Activated CD8-positive, alpha-beta memory T cell treated with anti-CD3 and anti-CD28 coated beads, Interleukin-2, amount 10 ng/mL, durations not matched to agents 7 days and 5 days (primary cell): ENCODE measurements at regions not wholly inside any gene's neighbourhood (a gene's known extent, or its start where the extent isn't known, plus 50 kb on each side); places are given as distances from the start of the nearest gene placed in this dataset.

Experiments
- ATAC-seq: fragments of 150-1000 bp; cut with Tn5 transposase; one replicate; pipeline ENCODE4 v1.10.0; 2021; ENCODE audit warnings: moderate library complexity
- CTCF ChIA-PET: fragments of 350-600 bp; sonication (Branson Sonifier 250); formaldehyde crosslinking; loops from one replicate; lab custom pipeline; 2021; ENCODE audit warnings: antibody characterized with exemption; lab: Charles Lee
- DNase-seq: peaks from one replicate; pipeline ENCODE4 v3.0.0-alpha.2; 2020
- H3K27ac Mint-ChIP-seq: one replicate; pipeline ENCODE4 v1.8.0; 2021; ENCODE audit warnings: mild to moderate bottlenecking, mixed read lengths
- H3K27me3 Mint-ChIP-seq: one replicate; pipeline ENCODE4 v1.8.0; 2021; ENCODE audit warnings: mixed read lengths
- H3K36me3 Mint-ChIP-seq: one replicate; pipeline ENCODE4 v1.8.0; 2021; ENCODE audit warnings: mild to moderate bottlenecking, mixed read lengths
- H3K4me1 Mint-ChIP-seq: one replicate; pipeline ENCODE4 v1.8.0; 2021; ENCODE audit warnings: mixed read lengths
- H3K4me3 Mint-ChIP-seq: one replicate; pipeline ENCODE4 v1.8.0; 2021; ENCODE audit warnings: mild to moderate bottlenecking, moderate library complexity, mixed read lengths
- H3K9me3 Mint-ChIP-seq: one replicate; pipeline ENCODE4 v1.8.0; 2022; ENCODE audit warnings: low read depth, mixed read lengths

DNA sequence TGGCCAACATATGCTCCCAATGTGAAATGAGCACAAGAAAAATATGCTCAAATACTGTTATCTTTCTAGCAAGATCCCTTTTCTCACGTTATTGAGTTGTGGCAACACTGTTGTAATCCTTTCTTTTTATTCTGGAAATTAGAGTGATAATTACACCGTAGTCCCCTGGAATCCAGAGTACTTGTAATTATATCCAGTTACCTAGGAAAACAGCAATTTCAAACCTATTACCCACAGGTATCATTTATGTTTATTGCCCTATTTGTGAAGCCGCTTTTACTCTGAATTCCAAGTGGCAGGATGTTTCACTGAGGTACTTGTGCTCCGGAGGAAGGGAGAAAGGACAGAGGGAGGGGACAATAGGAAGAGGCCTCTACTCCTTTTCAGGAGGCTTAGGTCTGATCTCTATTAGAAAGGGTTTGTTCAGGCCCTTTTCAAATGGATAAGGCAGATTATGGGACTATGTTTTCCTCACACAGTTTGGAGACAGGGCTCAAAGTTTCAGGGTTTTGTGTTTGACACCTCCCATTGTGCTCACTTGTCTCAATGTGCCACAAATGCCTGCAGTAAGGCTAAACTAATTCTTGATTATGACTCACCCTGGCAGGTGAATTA is 646.6 kb downstream of the TUSC7 start:
- H3K27ac Mint-ChIP-seq: no peak overlapping the region
- ATAC-seq: no peak
- CTCF ChIA-PET: no interaction called here
- H3K27me3 Mint-ChIP-seq: no peaks in the 10 kb centered on the region
- H3K4me3 Mint-ChIP-seq: no peak overlapping the region
- no peaks in the 10 kb centered on the region for H3K4me1 Mint-ChIP-seq
- H3K9me3 Mint-ChIP-seq: peaks cover 5% of the 10 kb centered on the region
- no peak for DNase-seq
- H3K36me3 Mint-ChIP-seq: no peaks in the 10 kb centered on the region

DNA sequence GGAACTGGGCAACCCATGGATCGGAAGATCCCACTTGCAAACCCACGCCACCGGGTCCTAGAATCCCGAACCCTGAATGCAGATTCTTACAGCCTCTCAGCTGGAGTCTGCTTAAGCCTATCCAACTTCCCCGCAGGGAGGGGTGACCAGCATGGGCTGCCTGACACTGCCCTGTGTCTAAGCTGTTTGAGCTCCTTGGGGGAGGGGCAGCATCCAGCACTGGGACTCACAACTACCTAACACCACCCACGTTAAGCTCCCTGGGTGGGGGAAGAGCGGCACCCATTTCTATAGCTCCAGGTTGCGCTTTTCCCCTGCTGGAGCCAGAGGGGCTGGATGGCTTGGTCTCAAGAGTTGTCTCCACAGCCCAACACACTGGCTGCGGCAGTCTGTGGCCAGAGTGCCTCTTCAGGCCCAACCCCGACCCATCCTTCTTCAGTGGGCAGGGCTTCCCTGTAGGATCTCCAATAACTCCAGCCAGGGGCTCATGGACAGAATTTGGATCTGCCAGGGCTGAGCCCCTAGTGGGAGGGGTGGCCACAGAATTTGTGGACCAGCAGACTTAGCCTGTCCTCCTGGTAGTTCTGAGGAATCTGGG is 649.2 kb downstream of the TUSC7 start:
- Mint-ChIP-seq H3K4me1 (no peaks in the 10 kb centered on the region), H3K36me3 (no peaks in the 10 kb centered on the region), H3K27me3 (no peaks in the 10 kb centered on the region), H3K4me3 (no peak overlapping the region), H3K27ac (no peak overlapping the region), H3K9me3 (peaks cover 7% of the 10 kb centered on the region)
- CTCF ChIA-PET: no interaction called here
- ATAC-seq (no peak), DNase-seq (no peak)

DNA sequence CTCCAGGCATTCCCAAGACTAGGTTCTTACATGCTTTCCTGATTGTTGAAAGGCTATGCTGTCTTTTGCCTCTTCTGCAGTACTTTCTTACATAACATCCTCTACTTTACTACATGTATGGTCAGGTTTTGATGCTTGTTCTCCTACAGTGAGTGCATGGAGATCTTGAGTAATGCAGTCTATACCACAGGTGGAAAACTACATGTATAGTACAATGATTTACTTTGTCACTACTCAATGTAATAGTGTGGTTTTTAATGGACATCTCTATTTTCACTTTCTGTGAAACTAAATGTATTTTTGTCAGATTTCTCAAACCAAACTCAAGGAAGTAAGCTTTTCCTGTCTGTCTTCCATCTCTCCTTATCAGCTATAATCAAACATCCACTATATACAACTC is 657.0 kb downstream of the TUSC7 start:
- H3K36me3 Mint-ChIP-seq: no peaks in the 10 kb centered on the region
- H3K27me3 Mint-ChIP-seq: no peaks in the 10 kb centered on the region
- no peak for ATAC-seq
- H3K27ac Mint-ChIP-seq: no peak overlapping the region
- CTCF ChIA-PET: no interaction called here
- H3K4me3 Mint-ChIP-seq: no peak overlapping the region
- DNase-seq: no peak
- H3K9me3 Mint-ChIP-seq: peaks cover 5% of the 10 kb centered on the region
- H3K4me1 Mint-ChIP-seq: no peaks in the 10 kb centered on the region

DNA sequence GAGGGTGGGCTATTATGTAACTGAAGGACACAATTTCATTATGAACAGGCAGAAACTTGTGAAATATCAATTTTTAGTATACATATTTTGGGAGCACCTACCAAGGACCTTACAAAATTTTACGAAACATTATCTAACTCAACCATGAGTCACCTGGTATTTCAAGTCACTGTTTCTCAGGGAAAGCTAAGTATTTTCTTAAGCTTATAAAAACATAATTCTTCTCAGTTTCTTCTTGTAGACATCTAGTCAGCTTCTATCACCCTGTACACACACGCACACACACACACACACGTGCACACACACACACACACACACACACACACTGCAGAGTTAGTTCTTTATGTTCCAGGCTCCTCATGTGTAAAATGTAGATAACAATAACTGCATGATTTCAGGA is 658.3 kb downstream of the TUSC7 start:
- Mint-ChIP-seq H3K9me3 (peaks cover 4% of the 10 kb centered on the region), H3K36me3 (no peaks in the 10 kb centered on the region), H3K4me1 (no peaks in the 10 kb centered on the region), H3K4me3 (no peak overlapping the region), H3K27me3 (no peaks in the 10 kb centered on the region), H3K27ac (no peak overlapping the region)
- ATAC-seq: no peak
- CTCF ChIA-PET: no interaction called here
- no peak for DNase-seq

DNA sequence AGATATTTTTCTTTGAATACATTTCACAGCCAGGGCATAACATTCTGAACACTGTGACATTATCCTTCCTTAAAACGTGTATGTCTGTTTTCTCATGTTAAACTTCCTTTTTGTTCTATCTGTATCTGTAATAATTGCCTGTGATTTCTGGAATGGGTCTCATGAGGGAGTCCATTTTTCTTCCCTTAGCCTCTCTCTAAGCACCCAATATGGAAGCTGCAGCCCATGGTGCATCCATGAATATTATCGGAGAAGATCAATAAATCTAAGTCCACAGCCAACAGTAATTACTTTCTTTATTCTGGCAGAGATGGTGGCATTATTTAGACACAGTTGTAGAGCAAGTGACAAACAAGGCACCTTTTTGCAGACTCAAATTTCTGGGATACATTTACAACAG is 671.1 kb downstream of the TUSC7 start:
- Mint-ChIP-seq H3K27ac (no peak overlapping the region), H3K4me1 (no peaks in the 10 kb centered on the region), H3K4me3 (no peak overlapping the region), H3K27me3 (no peaks in the 10 kb centered on the region), H3K9me3 (peaks cover 6% of the 10 kb centered on the region), H3K36me3 (no peaks in the 10 kb centered on the region)
- CTCF ChIA-PET: no interaction called here
- DNase-seq (no peak), ATAC-seq (no peak)

DNA sequence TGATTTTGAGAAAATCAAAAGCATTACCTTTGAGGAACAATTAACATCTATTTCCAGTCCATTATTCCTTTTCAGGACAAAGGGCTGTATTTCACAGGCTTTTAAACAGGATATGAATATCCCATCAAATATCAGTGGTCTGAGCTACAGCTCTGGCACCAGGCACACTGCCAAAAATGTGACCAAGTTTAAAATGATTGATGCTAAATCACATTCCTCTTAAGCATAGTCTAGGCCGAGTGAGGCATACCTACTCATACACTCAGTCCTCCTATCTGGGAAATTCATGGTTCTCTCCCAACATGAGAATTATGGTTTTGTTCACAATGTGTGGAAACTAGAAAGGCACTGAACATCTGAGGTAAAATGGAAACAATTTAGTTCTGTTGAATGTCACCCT is 683.5 kb downstream of the TUSC7 start:
- Mint-ChIP-seq H3K27ac (no peak overlapping the region), H3K4me3 (no peak overlapping the region), H3K36me3 (no peaks in the 10 kb centered on the region), H3K9me3 (peaks cover 2% of the 10 kb centered on the region), H3K27me3 (no peaks in the 10 kb centered on the region), H3K4me1 (no peaks in the 10 kb centered on the region)
- ATAC-seq: no peak
- CTCF ChIA-PET: no interaction called here
- no peak for DNase-seq

DNA sequence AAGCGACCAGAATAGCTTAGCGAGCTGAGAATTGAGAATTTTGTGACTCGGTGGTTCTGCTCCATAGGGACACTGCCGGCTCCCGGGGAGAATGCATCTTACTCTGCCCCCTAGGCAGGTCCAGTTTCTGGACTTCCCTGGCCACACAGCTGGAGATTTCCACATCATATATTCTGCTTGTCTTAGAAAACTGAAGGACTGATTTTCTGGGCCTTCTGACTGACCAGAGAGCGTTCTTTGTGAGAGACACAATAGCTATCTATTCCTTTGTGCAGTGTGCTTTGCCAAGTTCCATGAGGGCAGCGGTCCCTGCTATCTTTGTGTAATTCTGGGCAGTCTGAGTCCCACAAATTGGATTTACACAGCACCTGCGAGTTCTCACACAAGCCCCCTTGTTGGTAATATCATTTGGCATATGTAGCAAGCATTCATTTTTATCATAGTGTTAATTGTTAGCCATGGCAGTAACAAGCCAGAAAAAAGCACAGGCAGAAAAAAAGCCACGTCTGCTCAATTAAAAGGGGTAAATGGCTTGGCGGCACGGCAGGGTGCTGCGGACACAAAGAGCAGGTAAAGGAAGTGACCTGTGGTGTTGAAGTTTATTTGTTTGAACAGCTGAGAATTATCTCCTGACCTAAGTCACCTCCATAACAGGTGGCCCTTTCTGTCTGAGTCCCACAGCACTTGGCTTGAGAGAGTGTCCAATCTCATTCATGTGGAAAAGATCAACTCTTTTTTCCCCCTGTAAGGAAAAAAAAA is 688.7 kb downstream of the TUSC7 start:
- Mint-ChIP-seq H3K9me3 (no peaks in the 10 kb centered on the region), H3K27me3 (no peaks in the 10 kb centered on the region), H3K4me3 (no peak overlapping the region), H3K27ac (no peak overlapping the region), H3K4me1 (no peaks in the 10 kb centered on the region), H3K36me3 (no peaks in the 10 kb centered on the region)
- CTCF ChIA-PET: no interaction called here
- DNase-seq (no peak), ATAC-seq (no peak)

DNA sequence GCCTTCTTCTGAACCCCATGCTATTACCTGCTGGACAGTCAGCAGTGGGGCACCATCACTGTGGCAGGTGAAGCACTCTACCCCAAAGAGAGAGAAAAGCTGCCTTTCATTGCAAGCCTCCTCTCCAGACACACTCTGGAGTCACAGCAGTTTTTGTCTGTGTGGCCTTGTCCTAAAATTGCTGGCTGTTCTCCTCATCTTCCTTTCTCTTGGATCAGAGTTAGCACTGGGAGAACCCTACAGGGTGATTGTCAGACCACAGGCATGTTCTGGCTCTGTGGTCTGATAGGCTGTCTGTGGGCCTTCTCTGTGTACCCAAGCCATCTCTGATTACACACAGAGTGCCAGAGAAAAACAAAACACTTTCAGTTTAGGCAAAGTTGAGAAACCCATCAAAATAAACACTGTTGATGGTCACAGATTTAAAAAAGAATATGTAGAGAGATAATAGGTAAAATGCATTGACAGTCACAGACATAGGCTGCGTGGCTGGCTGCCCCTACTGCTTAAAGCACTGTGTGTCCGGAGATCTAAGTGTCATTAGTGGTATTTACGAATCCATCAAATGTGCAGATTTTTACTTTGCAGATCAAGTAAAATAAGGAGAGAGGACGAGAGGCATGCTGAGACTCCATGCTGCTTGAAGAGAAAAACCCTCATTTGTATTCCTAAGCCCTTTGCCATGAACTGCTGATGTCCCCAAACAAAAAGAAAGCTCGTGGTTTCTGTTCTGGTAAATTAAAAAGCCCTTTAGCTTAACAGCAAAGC is 689.9 kb downstream of the TUSC7 start:
- H3K36me3 Mint-ChIP-seq: no peaks in the 10 kb centered on the region
- DNase-seq (no peak), ATAC-seq (no peak)
- H3K4me1 Mint-ChIP-seq: no peaks in the 10 kb centered on the region
- no peaks in the 10 kb centered on the region for H3K9me3 Mint-ChIP-seq
- no peak overlapping the region for H3K4me3 Mint-ChIP-seq
- H3K27me3 Mint-ChIP-seq: no peaks in the 10 kb centered on the region
- CTCF ChIA-PET: no interaction called here
- no peak overlapping the region for H3K27ac Mint-ChIP-seq

DNA sequence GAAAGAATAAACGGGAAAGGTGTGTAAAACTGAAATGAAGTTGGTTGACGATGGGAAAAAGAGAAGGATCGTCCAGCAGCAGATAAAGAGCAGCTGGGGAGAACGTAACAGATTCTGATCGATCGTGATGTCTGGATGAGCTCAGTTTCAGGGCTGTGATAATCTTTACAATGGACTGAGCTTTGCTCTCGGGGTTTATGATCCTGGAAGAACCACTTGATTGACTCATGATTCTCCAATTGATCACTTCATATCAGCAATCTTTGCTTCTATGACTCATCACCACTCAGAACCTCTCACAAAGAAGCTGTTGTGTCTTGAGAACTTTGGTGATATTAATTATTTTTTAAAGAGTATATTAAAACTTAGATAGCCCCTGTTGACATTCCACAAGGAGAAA is 690.7 kb downstream of the TUSC7 start:
- H3K4me1 Mint-ChIP-seq: no peaks in the 10 kb centered on the region
- H3K36me3 Mint-ChIP-seq: no peaks in the 10 kb centered on the region
- DNase-seq (no peak), ATAC-seq (no peak)
- H3K4me3 Mint-ChIP-seq: no peak overlapping the region
- no peak overlapping the region for H3K27ac Mint-ChIP-seq
- H3K27me3 Mint-ChIP-seq: no peaks in the 10 kb centered on the region
- H3K9me3 Mint-ChIP-seq: no peaks in the 10 kb centered on the region
- CTCF ChIA-PET: no interaction called here

DNA sequence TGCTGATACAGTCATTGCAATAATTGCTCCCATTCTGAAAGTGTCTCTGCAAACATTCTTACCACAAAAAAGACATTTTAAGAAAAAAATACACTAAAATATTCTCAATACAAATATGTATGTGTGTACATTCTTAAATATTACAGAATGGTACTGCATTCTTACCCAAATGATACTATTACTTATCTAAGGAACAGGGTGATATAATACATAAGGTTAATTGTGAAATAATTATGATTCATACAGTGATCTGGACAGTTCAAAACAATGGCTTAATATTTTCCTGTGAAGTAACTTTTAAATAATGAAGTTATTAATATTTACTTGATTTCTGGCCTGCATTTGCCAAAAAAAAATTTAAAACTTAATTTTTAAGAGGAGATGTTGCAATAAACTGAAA is 694.6 kb downstream of the TUSC7 start:
- H3K9me3 Mint-ChIP-seq: peaks cover 3% of the 10 kb centered on the region
- H3K27me3 Mint-ChIP-seq: no peaks in the 10 kb centered on the region
- no peaks in the 10 kb centered on the region for H3K36me3 Mint-ChIP-seq
- H3K27ac Mint-ChIP-seq: no peak overlapping the region
- DNase-seq: no peak
- no peak for ATAC-seq
- H3K4me1 Mint-ChIP-seq: no peaks in the 10 kb centered on the region
- H3K4me3 Mint-ChIP-seq: no peak overlapping the region
- CTCF ChIA-PET: no interaction called here

DNA sequence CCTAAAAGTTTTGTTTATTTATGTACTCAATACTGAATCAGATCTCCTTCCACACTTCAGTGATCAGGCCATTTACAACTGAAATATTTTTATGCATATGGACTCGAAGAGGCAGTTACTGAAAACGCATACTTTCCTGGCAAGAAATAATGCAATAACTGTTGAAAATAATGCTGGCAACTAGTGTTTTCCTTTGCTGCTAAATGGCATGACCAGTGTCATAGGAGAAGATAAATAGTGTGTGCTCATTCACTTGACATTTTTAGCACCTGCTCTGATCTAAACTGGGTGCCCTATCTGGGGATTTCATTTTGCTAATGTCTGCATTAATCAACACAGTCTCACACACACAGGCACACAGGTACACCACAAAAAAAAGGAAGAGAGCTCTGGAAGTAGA is 695.2 kb downstream of the TUSC7 start:
- no peaks in the 10 kb centered on the region for H3K36me3 Mint-ChIP-seq
- H3K27ac Mint-ChIP-seq: no peak overlapping the region
- DNase-seq: no peak
- no peak for ATAC-seq
- CTCF ChIA-PET: no interaction called here
- no peaks in the 10 kb centered on the region for H3K27me3 Mint-ChIP-seq
- H3K9me3 Mint-ChIP-seq: peaks cover 3% of the 10 kb centered on the region
- no peaks in the 10 kb centered on the region for H3K4me1 Mint-ChIP-seq
- no peak overlapping the region for H3K4me3 Mint-ChIP-seq

DNA sequence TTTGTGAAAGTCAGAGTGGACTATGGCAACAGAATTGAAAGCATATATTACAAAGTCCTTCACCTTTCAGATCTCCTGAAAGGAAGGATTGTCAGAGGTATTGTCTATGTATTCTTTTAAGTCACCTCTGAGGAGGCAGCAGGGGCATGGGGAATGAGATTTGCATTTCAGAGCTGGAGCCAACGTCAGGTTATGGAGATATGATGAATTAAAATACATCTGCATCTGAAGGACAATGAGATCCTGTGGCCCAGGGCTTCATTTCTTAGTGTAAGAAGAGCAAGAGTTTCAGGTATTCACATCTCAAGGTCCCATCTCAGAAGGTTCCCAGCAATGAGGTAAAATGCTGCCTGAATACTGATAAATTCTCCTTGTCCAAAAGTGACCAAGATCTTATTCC is 695.8 kb downstream of the TUSC7 start:
- no peak overlapping the region for H3K27ac Mint-ChIP-seq
- no peaks in the 10 kb centered on the region for H3K27me3 Mint-ChIP-seq
- CTCF ChIA-PET: no interaction called here
- peaks cover 3% of the 10 kb centered on the region for H3K9me3 Mint-ChIP-seq
- no peaks in the 10 kb centered on the region for H3K36me3 Mint-ChIP-seq
- H3K4me1 Mint-ChIP-seq: no peaks in the 10 kb centered on the region
- ATAC-seq: no peak
- DNase-seq: no peak
- no peak overlapping the region for H3K4me3 Mint-ChIP-seq

DNA sequence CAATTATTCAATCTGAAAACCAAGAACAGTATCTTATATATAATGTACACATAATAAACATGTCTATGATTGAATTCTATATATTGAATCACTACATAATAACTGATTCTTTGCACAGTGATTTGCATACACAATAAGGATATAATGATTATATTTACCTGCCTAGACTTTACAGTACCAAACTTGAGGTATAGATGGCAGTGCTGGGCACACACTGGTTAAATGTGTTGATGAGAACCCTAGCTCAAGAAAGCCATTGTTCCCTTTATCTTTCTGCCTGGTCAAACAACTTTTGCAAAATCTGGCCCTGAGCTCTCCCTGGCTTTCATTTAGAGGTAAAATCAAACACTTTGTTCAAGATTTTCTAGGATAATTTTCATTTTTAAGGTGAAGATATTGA is 697.7 kb downstream of the TUSC7 start:
- Mint-ChIP-seq H3K4me1 (no peaks in the 10 kb centered on the region), H3K27ac (no peak overlapping the region), H3K4me3 (no peak overlapping the region), H3K27me3 (no peaks in the 10 kb centered on the region), H3K9me3 (peaks cover 3% of the 10 kb centered on the region), H3K36me3 (no peaks in the 10 kb centered on the region)
- DNase-seq: no peak
- no peak for ATAC-seq
- CTCF ChIA-PET: no interaction called here

DNA sequence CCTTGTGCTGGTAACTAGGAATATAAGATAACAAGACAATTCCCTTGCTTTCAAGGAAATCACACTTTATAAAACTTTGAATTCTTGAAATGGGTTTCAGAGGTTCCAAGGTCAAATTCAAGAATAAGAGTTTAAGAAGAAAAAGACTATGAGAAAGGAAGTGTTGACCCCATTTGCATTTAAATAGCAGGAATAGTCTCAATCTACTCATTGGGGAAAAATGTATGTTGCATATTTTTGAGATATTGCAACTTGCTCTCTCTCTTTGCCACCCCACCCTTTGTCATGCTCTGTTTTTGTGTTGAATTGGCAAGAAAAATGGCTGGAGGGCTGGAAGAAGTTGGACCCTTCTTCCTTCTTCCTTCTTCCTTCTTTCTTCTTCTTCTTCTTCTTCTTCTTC is 699.2 kb downstream of the TUSC7 start:
- H3K4me1 Mint-ChIP-seq: no peaks in the 10 kb centered on the region
- DNase-seq (no peak), ATAC-seq (no peak)
- CTCF ChIA-PET: no interaction called here
- no peaks in the 10 kb centered on the region for H3K36me3 Mint-ChIP-seq
- no peaks in the 10 kb centered on the region for H3K27me3 Mint-ChIP-seq
- H3K4me3 Mint-ChIP-seq: no peak overlapping the region
- peaks cover 3% of the 10 kb centered on the region for H3K9me3 Mint-ChIP-seq
- H3K27ac Mint-ChIP-seq: no peak overlapping the region
